PC-9 (cell line): ENCODE measurements at regions not wholly inside any gene's neighbourhood (a gene's known extent, or its start where the extent isn't known, plus 50 kb on each side); places are given as distances from the start of the nearest gene placed in this dataset.

Source experiments
- BruUV-seq: library from RNA; stranded (reverse); fragments of 400-500 nt; replicated peaks from 2 replicates; lab custom pipeline; 2021; lab: Mats Ljungman, UMichigan
- CTCF ChIA-PET: fragments of 300-600 bp; sonication (Branson Sonifier 250); formaldehyde crosslinking; loops from one replicate; lab custom pipeline; 2022; ENCODE audit warnings: antibody characterized with exemption; lab: Charles Lee
- POLR2A ChIA-PET: fragments of 300-600 bp; sonication (Branson Sonifier 250); formaldehyde crosslinking; loops from one replicate; lab custom pipeline; 2022; ENCODE audit warnings: antibody characterized with exemption; ENCODE audit not compliant: unreplicated experiment; lab: Charles Lee
- DNase-seq, 2 experiments: peaks; one replicate each; pipeline versions ENCODE4 v3.0.0 to v3.0.0-alpha.2; 2015 to 2022; ENCODE audit warnings: mixed read lengths in 1 of 2
- H2AFZ ChIP-seq: fragments of 200-600 bp; sonication (generic); 2 replicates; pipeline ENCODE4 v1.8.1; 2017; ENCODE audit warnings: antibody characterized with exemption
- H3F3A ChIP-seq: fragments of 200-600 bp; sonication (generic); 2 replicates; pipeline ENCODE4 v1.8.1; 2017; ENCODE audit warnings: antibody characterized with exemption, mild to moderate bottlenecking, low read depth; ENCODE audit not compliant: insufficient read depth
- H3K27ac ChIP-seq: fragments of 200-600 bp; sonication (generic); 2 replicates; pipeline ENCODE4 v1.6.1; 2016; ENCODE audit warnings: mixed run types
- H3K27me3 ChIP-seq: fragments of 200-600 bp; sonication (generic); 2 replicates; pipeline ENCODE4 v1.6.1; 2016; ENCODE audit warnings: low read depth, mixed run types; ENCODE audit not compliant: insufficient read depth
- H3K36me3 ChIP-seq: fragments of 200-600 bp; sonication (generic); 2 replicates; pipeline ENCODE4 v1.6.1; 2016; ENCODE audit warnings: low read depth, mixed run types
- H3K4me1 ChIP-seq: fragments of 200-600 bp; sonication (generic); replicated peaks from 2 replicates; pipeline ENCODE4 v1.6.1; 2016; ENCODE audit warnings: mixed run types; ENCODE audit not compliant: insufficient read depth
- H3K4me2 ChIP-seq: fragments of 200-600 bp; sonication (generic); 2 replicates; pipeline ENCODE4 v1.6.1; 2017; ENCODE audit warnings: mixed run types
- H3K4me3 ChIP-seq: fragments of 200-600 bp; sonication (generic); 2 replicates; pipeline ENCODE4 v1.6.1; 2016; ENCODE audit warnings: mixed run types
- H3K79me2 ChIP-seq: fragments of 200-600 bp; sonication (generic); 2 replicates; pipeline ENCODE4 v1.6.1; 2017; ENCODE audit warnings: low read depth, mixed run types
- H3K9me2 ChIP-seq: fragments of 200-600 bp; sonication (generic); 2 replicates; pipeline ENCODE4 v1.8.1; 2017; ENCODE audit warnings: mild to moderate bottlenecking; ENCODE audit not compliant: insufficient read depth
- H3K9me3 ChIP-seq: fragments of 200-600 bp; sonication (generic); 2 replicates; pipeline ENCODE4 v1.8.1; 2016; ENCODE audit warnings: low read depth; ENCODE audit not compliant: insufficient read depth
- H4K20me1 ChIP-seq: fragments of 200-600 bp; sonication (generic); 2 replicates; pipeline ENCODE4 v1.8.1; 2017; ENCODE audit not compliant: insufficient read depth
- EZH2 ChIP-seq: fragments of 200-600 bp; sonication (generic); IDR thresholded peaks from 2 replicates; pipeline ENCODE4 v1.8.0; 2017; ENCODE audit warnings: antibody characterized with exemption, low read depth
- intact Hi-C: fragments of 100-400 bp; cut with micrococcal nuclease; formaldehyde crosslinking; loops from one replicate; pipeline ENCODE4 v1.10.0; 2022; ENCODE audit not compliant: unreplicated experiment
- TF ChIP-seq, protein P1 (sequence below): fragments of 200-600 bp; sonication (generic); conservative IDR thresholded peaks from 2 replicates; pipeline ENCODE4 v1.6.1; 2017; ENCODE audit warnings: mixed run types, antibody characterized with exemption, mild to moderate bottlenecking, moderate library complexity

DNA sequence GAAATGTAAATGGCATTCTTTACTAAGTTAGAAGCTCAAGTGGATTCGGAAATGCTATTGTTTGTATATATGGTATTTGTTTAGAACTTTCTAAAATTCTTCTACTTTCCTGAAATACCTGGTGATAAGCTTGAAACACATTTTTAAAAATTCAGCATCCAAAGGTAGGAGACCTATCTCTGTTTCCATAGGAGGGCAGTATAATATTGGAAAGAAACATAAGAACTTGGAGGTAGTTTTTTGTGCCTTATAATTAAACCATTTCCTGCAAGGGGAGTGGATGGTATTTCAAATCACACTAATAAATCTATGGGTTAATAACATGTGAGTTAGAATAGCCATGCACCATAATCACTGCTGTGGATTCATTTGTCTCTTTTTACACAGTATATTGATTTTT is 217.4 kb upstream of the AADAT start:
- no peak for DNase-seq
- POLR2A ChIA-PET: no interaction called here
- Histone ChIP-seq H3K4me3 (no peak overlapping the region), H3K9me3 (no peaks in the 10 kb centered on the region), H3K36me3 (no peaks in the 10 kb centered on the region), H3K4me2 (no peak overlapping the region), H3K79me2 (no peaks in the 10 kb centered on the region), H3K27ac (no peak overlapping the region), H3K4me1 (no peaks in the 10 kb centered on the region), H3K9me2 (no peaks in the 10 kb centered on the region), H3F3A (no peaks in the 10 kb centered on the region), H2AFZ (no peak overlapping the region), H4K20me1 (no peaks in the 10 kb centered on the region), H3K27me3 (no peaks in the 10 kb centered on the region)
- CTCF ChIA-PET: no interaction called here
- TF ChIP-seq EZH2: no peak
- TF ChIP-seq, protein P1, sequence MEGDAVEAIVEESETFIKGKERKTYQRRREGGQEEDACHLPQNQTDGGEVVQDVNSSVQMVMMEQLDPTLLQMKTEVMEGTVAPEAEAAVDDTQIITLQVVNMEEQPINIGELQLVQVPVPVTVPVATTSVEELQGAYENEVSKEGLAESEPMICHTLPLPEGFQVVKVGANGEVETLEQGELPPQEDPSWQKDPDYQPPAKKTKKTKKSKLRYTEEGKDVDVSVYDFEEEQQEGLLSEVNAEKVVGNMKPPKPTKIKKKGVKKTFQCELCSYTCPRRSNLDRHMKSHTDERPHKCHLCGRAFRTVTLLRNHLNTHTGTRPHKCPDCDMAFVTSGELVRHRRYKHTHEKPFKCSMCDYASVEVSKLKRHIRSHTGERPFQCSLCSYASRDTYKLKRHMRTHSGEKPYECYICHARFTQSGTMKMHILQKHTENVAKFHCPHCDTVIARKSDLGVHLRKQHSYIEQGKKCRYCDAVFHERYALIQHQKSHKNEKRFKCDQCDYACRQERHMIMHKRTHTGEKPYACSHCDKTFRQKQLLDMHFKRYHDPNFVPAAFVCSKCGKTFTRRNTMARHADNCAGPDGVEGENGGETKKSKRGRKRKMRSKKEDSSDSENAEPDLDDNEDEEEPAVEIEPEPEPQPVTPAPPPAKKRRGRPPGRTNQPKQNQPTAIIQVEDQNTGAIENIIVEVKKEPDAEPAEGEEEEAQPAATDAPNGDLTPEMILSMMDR: no peak
- no TSS peak for BruUV-seq
- intact Hi-C loops: no loop called here

DNA sequence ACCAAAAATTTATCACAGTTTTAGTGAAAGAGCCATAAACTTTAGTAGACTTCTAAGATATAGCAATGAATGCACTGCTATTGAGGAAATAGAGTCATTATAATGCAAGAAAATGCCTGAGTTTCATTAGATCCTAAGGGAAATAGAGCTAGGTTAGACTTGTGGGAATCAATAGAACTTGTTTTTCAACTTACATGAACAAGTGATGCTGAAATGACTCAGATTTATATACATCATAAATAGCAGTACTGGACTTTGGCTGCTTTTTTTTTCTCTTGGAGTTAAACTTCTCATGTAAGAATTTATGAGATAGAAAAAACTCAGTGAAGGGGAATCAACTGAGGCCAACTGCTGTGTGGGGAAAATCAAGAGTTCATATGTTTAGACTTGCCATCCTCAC is 216.5 kb upstream of the AADAT start:
- Histone ChIP-seq H3K4me2 (no peak overlapping the region), H3K9me2 (no peaks in the 10 kb centered on the region), H3K4me3 (no peak overlapping the region), H3F3A (no peaks in the 10 kb centered on the region), H4K20me1 (no peaks in the 10 kb centered on the region), H3K79me2 (no peaks in the 10 kb centered on the region), H3K27ac (no peak overlapping the region), H3K9me3 (no peaks in the 10 kb centered on the region), H3K36me3 (no peaks in the 10 kb centered on the region), H3K27me3 (no peaks in the 10 kb centered on the region), H2AFZ (no peak overlapping the region), H3K4me1 (no peaks in the 10 kb centered on the region)
- CTCF ChIA-PET: no interaction called here
- POLR2A ChIA-PET: no interaction called here
- BruUV-seq: no TSS peak
- intact Hi-C loops: no loop called here
- no peak for TF ChIP-seq EZH2
- TF ChIP-seq, protein P1: no peak
- DNase-seq: no peak

DNA sequence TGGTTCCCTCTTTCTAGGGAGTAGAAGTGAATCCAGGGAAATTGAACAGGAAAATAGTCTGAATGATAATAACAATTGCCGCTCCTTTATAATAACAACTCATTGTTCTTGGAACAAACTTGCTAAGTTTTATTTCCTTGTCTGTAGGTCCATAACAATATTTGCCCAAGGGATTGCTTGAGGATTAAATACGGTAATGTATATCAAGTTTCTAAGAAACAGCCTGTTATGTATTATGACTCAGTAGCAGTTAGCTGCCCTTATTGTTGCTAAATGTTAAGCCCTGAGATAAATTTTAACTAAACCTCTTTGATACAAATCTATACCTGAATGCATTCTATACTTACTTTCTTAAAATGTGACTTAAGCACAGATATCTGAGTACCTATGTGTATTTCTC is 215.9 kb upstream of the AADAT start:
- Histone ChIP-seq H3K4me3 (no peak overlapping the region), H3K36me3 (no peaks in the 10 kb centered on the region), H3K27me3 (no peaks in the 10 kb centered on the region), H3K9me2 (no peaks in the 10 kb centered on the region), H3K27ac (no peak overlapping the region), H3K4me1 (no peaks in the 10 kb centered on the region), H3K9me3 (no peaks in the 10 kb centered on the region), H3F3A (no peaks in the 10 kb centered on the region), H4K20me1 (no peaks in the 10 kb centered on the region), H2AFZ (no peak overlapping the region), H3K79me2 (no peaks in the 10 kb centered on the region), H3K4me2 (no peak overlapping the region)
- ChIA-PET POLR2A (no interaction called here), CTCF (no interaction called here)
- intact Hi-C loops: no loop called here
- DNase-seq: no peak
- no TSS peak for BruUV-seq
- TF ChIP-seq EZH2: no peak
- TF ChIP-seq, protein P1: no peak
